ENCODE measurements at regions not wholly inside any gene's neighbourhood (a gene's known extent, or its start where the extent isn't known, plus 50 kb on each side); places are given as distances from the start of the nearest gene placed in this dataset.

DNA sequence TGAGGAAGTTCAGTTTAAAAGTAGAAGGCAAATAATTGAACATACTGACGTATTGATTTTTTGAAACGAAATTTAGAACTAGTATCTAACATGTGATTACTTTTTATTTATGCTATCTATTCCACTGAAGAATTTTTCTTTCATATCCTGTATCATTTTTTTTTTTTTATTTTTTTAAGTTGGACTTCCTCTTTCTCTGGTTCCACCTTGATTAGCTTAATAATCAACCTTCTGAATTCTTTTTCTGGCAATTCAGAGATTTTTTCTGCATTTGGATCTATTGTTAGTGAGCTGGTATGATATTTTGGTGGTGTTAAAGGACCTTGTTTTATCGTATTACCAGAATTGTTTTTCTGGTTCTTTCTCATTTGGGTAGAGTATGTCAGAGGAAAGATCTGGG lies 411.2 kb downstream of the SOX11 start:
- Histone ChIP-seq H3K56ac (ENCODE audit: insufficient read length, low read depth, low read length) (no peak overlapping the region), H4K20me1 (ENCODE audit: control insufficient read depth, insufficient read depth, insufficient read length) (no peaks in the 10 kb centered on the region), H3K27me3 (ENCODE audit: insufficient read depth, low read length) (no peaks in the 10 kb centered on the region), H2AFZ (ENCODE audit: low read length) (no peak overlapping the region), H2AK5ac (ENCODE audit: insufficient read length, low read length) (no peak overlapping the region), H3K9ac (ENCODE audit: extremely low read depth, insufficient read length, low read length) (no peak overlapping the region), H3K79me1 (ENCODE audit: insufficient read depth, low read depth, low read length, poor library complexity, severe bottlenecking) (no peaks in the 10 kb centered on the region), H4K8ac (replicated peaks; ENCODE audit: insufficient read length, low read depth, low read length) (no peak overlapping the region), H3K14ac (ENCODE audit: insufficient read depth, low read length) (no peak overlapping the region), H3T11ph (ENCODE audit: low read length) (no peak overlapping the region), H3K9me3 (ENCODE audit: control insufficient read depth, low read depth, low read length) (no peaks in the 10 kb centered on the region), H3K4me2 (ENCODE audit: insufficient read depth, insufficient read length, low read length) (no peak overlapping the region), H3K18ac (ENCODE audit: insufficient read length, low read depth, low read length) (no peak overlapping the region), H4K91ac (ENCODE audit: insufficient read length, low read depth, low read length) (no peak overlapping the region), H4K5ac (ENCODE audit: insufficient read length, low read depth, low read length) (no peak overlapping the region), H3K4ac (ENCODE audit: low read depth, low read length) (no peak overlapping the region), H3K79me2 (ENCODE audit: insufficient read depth, low read length) (no peaks in the 10 kb centered on the region), H2BK120ac (ENCODE audit: low read depth, low read length, poor library complexity, severe bottlenecking) (no peak overlapping the region), H2BK12ac (ENCODE audit: insufficient read length, low read depth, low read length) (no peak overlapping the region), H3K4me1 (ENCODE audit: insufficient read depth, low read length) (no peaks in the 10 kb centered on the region), H3K23ac (ENCODE audit: insufficient read length, low read depth, low read length) (no peak overlapping the region), H3K27ac (ENCODE audit: insufficient read length, low read depth, low read length) (no peak overlapping the region), H2BK5ac (ENCODE audit: insufficient read length, low read length) (no peak overlapping the region), H2BK15ac (ENCODE audit: low read depth, low read length) (no peak overlapping the region), H2BK20ac (ENCODE audit: low read depth, low read length, poor library complexity, severe bottlenecking) (no peak overlapping the region), H3K23me2 (ENCODE audit: insufficient read length, low read depth, low read length, poor library complexity, severe bottlenecking) (no peaks in the 10 kb centered on the region)
- Mint-ChIP-seq H3K36me3 (ENCODE audit: insufficient read depth in 1 of 3, low read depth in 3 of 3) (0 out of 7 replicates have a peak, but pooled peaks cover 0 to 2% (median 0%) of the 10 kb centered on the region in 3 experiments), H3K4me3 (no peak overlapping the region), H3K27me3 (ENCODE audit: low read depth) (no peaks in the 10 kb centered on the region), H3K27ac (no peak overlapping the region), H3K9me3 (peaks cover 0 to 3% of the 10 kb centered on the region in 2 experiments; a peak in 2 of 5 replicates), H3K4me1 (no peaks in the 10 kb centered on the region)
- no peak for DNase-seq
- TF ChIP-seq CTCF (conservative IDR thresholded peaks at IDR 0.05): no peak
- no CpG with 5 or more reads among the region's 3 CpGs for WGBS (ENCODE audit: extremely low coverage, insufficient read length, low lambda C conversion rate)

Data from H9 (cell line).